ENCODE measurements at regions not wholly inside any gene's neighbourhood (a gene's known extent, or its start where the extent isn't known, plus 50 kb on each side); places are given as distances from the start of the nearest gene placed in this dataset.

GRCh38 chr20:41888434-41888833 lies 270.3 kb upstream of the CHD6 start:
- TF ChIP-seq CTCF (conservative IDR thresholded peaks at IDR 0.05; ENCODE audit: low read depth, low read length) = no peak
- TF ChIP-seq EZH2 (IDR thresholded peaks at IDR 0.05; ENCODE audit: borderline replicate concordance, low read depth, low read length, poor library complexity, severe bottlenecking) = no peak
